H1 (cell line): ENCODE measurements at regions not wholly inside any gene's neighbourhood (a gene's known extent, or its start where the extent isn't known, plus 50 kb on each side); places are given as distances from the start of the nearest gene placed in this dataset.

Experiments
- CTCF ChIA-PET: fragments of 300-600 bp; sonication (Branson Sonifier 250); formaldehyde crosslinking; loops from one replicate; lab custom pipeline; 2021; ENCODE audit not compliant: partially characterized antibody; lab: Charles Lee
- POLR2A ChIA-PET: fragments of 300-600 bp; sonication (Branson Sonifier 250); formaldehyde crosslinking; loops from one replicate; lab custom pipeline; 2021; ENCODE audit warnings: inconsistent platforms; ENCODE audit not compliant: partially characterized antibody; lab: Charles Lee
- DNase-seq, 2 experiments: peaks; one replicate each; pipeline versions ENCODE4 v3.0.0 to v3.0.0-alpha.2; 2010 to 2022; ENCODE audit warnings: low spot score in 2 of 2, low read depth in 1 of 2, mixed read lengths in 1 of 2
- FAIRE-seq: peaks from 2 replicates; lab custom pipeline; 2011; peaks lifted over from hg19 to GRCh38; lab: Jason Lieb, UNC
- H2AFZ ChIP-seq: 2 replicates; pipeline ENCODE4 v1.8.1; 2012; ENCODE audit warnings: low read length, inconsistent platforms
- H2AK5ac ChIP-seq: 2 replicates; pipeline ENCODE4 v1.6.1; 2013; ENCODE audit warnings: low read depth, low read length
- H2BK120ac ChIP-seq: replicated peaks from 2 replicates; pipeline ENCODE3; 2013; ENCODE audit warnings: low read depth, low read length, inconsistent platforms
- H2BK12ac ChIP-seq: 2 replicates; pipeline ENCODE4 v1.6.1; 2013; ENCODE audit warnings: low read depth, low read length
- H2BK15ac ChIP-seq: 2 replicates; pipeline ENCODE4 v1.6.1; 2013; ENCODE audit warnings: low read length
- H2BK20ac ChIP-seq: 2 replicates; pipeline ENCODE4 v1.6.1; 2013; ENCODE audit warnings: low read length
- H2BK5ac ChIP-seq: 2 replicates; pipeline ENCODE4 v1.6.1; 2013; ENCODE audit warnings: low read depth, low read length
- H3K14ac ChIP-seq: 2 replicates; pipeline ENCODE4 v1.6.1; 2013; ENCODE audit warnings: inconsistent platforms; ENCODE audit not compliant: insufficient read length
- H3K18ac ChIP-seq: 2 replicates; pipeline ENCODE4 v1.6.1; 2013; ENCODE audit warnings: low read length; ENCODE audit errors: extremely low read depth
- H3K23ac ChIP-seq: 2 replicates; pipeline ENCODE4 v1.6.1; 2013; ENCODE audit warnings: inconsistent platforms; ENCODE audit not compliant: insufficient read length
- H3K23me2 ChIP-seq: 2 replicates; pipeline ENCODE4 v1.6.1; 2013; ENCODE audit warnings: low read depth, low read length
- H3K27ac ChIP-seq: 2 replicates; pipeline ENCODE4 v1.6.1; 2011; ENCODE audit warnings: low read depth, low read length, inconsistent platforms
- H3K27me3 ChIP-seq, 4 experiments: replicated peaks in 1 of 4; 1 replicate in 1 of 4; 2 replicates in 3 of 4; pipeline versions ENCODE4 v1.6.1 to v1.8.1; 2011 to 2013; ENCODE audit warnings: low read length in 3 of 4, mild to moderate bottlenecking in 3 of 4, inconsistent platforms in 2 of 4, mixed read lengths in 2 of 4, moderate library complexity in 1 of 4; ENCODE audit not compliant: control insufficient read depth in 3 of 4, insufficient read depth in 3 of 4; ENCODE audit errors: extremely low read depth in 1 of 4
- H3K36me3 ChIP-seq, 4 experiments: 2 replicates each; pipeline versions ENCODE4 v1.6.1 to v1.8.1; 2011 to 2013; ENCODE audit warnings: mild to moderate bottlenecking in 4 of 4, low read length in 3 of 4, moderate library complexity in 2 of 4, control low read depth in 1 of 4, inconsistent platforms in 1 of 4; ENCODE audit not compliant: insufficient read depth in 4 of 4, control insufficient read depth in 2 of 4
- H3K4ac ChIP-seq: replicated peaks from 2 replicates; pipeline ENCODE3; 2013; ENCODE audit warnings: low read length, low read depth, mixed read lengths, inconsistent platforms; ENCODE audit not compliant: insufficient read length
- H3K4me1 ChIP-seq, 4 experiments: replicated peaks in 1 of 4; 1 replicate in 1 of 4; 2 replicates in 3 of 4; pipeline versions ENCODE4 v1.6.1 to v1.8.1; 2011 to 2013; ENCODE audit warnings: low read length in 3 of 4, inconsistent platforms in 2 of 4, mixed read lengths in 1 of 4; ENCODE audit not compliant: insufficient read depth in 4 of 4, control insufficient read depth in 3 of 4
- H3K4me2 ChIP-seq, 2 experiments: 2 replicates each; pipeline versions ENCODE4 v1.6.1 to v1.8.1; 2011 to 2013; ENCODE audit warnings: low read depth in 2 of 2, low read length in 2 of 2, control low read depth in 1 of 2, inconsistent platforms in 1 of 2, mild to moderate bottlenecking in 1 of 2; ENCODE audit not compliant: insufficient read depth in 1 of 2
- H3K4me3 ChIP-seq, 4 experiments: fragments of 200-600, 300-600 bp in 1 of 4; sonication (generic), shearing (Covaris generic), sonication (Bioruptor Twin) in 1 of 4; 2 replicates each; pipeline versions ENCODE4 v1.5.1 to v1.8.1; 2011 to 2016; ENCODE audit warnings: low read length in 4 of 4, low read depth in 3 of 4, control low read depth in 2 of 4, inconsistent platforms in 2 of 4, mild to moderate bottlenecking in 2 of 4, mixed read lengths in 1 of 4, moderate library complexity in 1 of 4; ENCODE audit not compliant: insufficient read depth in 2 of 4; ENCODE audit errors: extremely low read depth in 1 of 4
- H3K56ac ChIP-seq: replicated peaks from 2 replicates; pipeline ENCODE3; 2013; ENCODE audit warnings: low read depth, mild to moderate bottlenecking, mixed read lengths, low read length, inconsistent platforms; ENCODE audit not compliant: insufficient read length
- H3K79me1 ChIP-seq: 2 replicates; pipeline ENCODE4 v1.6.1; 2013; ENCODE audit warnings: low read depth, low read length, control low read depth
- H3K79me2 ChIP-seq, 2 experiments: 2 replicates each; pipeline versions ENCODE4 v1.6.1 to v1.8.1; 2012 to 2013; ENCODE audit warnings: low read length in 2 of 2, mild to moderate bottlenecking in 2 of 2, inconsistent platforms in 1 of 2; ENCODE audit not compliant: insufficient read depth in 2 of 2, control insufficient read depth in 1 of 2
- H3K9ac ChIP-seq, 4 experiments: replicated peaks in 1 of 4; 1 replicate in 1 of 4; 2 replicates in 3 of 4; pipeline versions ENCODE4 v1.6.1 to v1.8.1; 2011 to 2013; ENCODE audit warnings: low read depth in 3 of 4, low read length in 3 of 4, control low read depth in 2 of 4, mild to moderate bottlenecking in 2 of 4, moderate library complexity in 2 of 4, inconsistent platforms in 1 of 4; ENCODE audit errors: extremely low read depth in 1 of 4
- H3K9me3 ChIP-seq, 2 experiments: 2 replicates each; pipeline versions ENCODE4 v1.6.1 to v1.8.1; 2012 to 2013; ENCODE audit warnings: mild to moderate bottlenecking in 2 of 2, moderate library complexity in 2 of 2, control low read depth in 1 of 2, inconsistent platforms in 1 of 2, low read depth in 1 of 2, low read length in 1 of 2, mixed read lengths in 1 of 2; ENCODE audit not compliant: insufficient read depth in 2 of 2
- H4K20me1 ChIP-seq, 2 experiments: replicated peaks in 1 of 2; 2 replicates each; pipeline versions ENCODE3 to v1.8.1; 2011 to 2013; ENCODE audit warnings: inconsistent platforms in 2 of 2, low read length in 2 of 2, mild to moderate bottlenecking in 1 of 2; ENCODE audit not compliant: insufficient read depth in 2 of 2, control insufficient read depth in 1 of 2
- H4K5ac ChIP-seq: 2 replicates; pipeline ENCODE4 v1.6.1; 2013; ENCODE audit warnings: low read length, low read depth, mixed read lengths, inconsistent platforms; ENCODE audit not compliant: insufficient read length
- H4K8ac ChIP-seq: 2 replicates; pipeline ENCODE4 v1.8.0; 2013; ENCODE audit warnings: mild to moderate bottlenecking, moderate library complexity, low read length, inconsistent platforms; ENCODE audit not compliant: insufficient read depth; ENCODE audit errors: extremely low read depth
- H4K91ac ChIP-seq: replicated peaks from 2 replicates; pipeline ENCODE3; 2013; ENCODE audit warnings: low read length, mixed read lengths, inconsistent platforms; ENCODE audit not compliant: insufficient read length
- ASH2L ChIP-seq: fragments of 200-600, 300-600 bp; sonication (generic); IDR thresholded peaks from one replicate; pipeline ENCODE4 v1.7.1; 2017; ENCODE audit warnings: low read length
- EGR1 ChIP-seq: IDR thresholded peaks from 2 replicates; pipeline ENCODE4 v1.6.1; 2011; ENCODE audit warnings: low read depth, low read length, borderline replicate concordance
- SP1 ChIP-seq: IDR thresholded peaks from 2 replicates; pipeline ENCODE4 v1.6.1; 2011; ENCODE audit warnings: low read depth, low read length
- WGBS, 2 experiments: shearing (Covaris generic) in 1 of 2; methylation state at CpG; one replicate each; pipeline versions ENCODE4 v1.1.6 to v1.1.7; 2013 to 2015; ENCODE audit warnings: low lambda C conversion rate in 2 of 2, mixed read lengths in 2 of 2, inconsistent platforms in 1 of 2, low coverage in 1 of 2, missing lambda C conversion rate in 1 of 2; ENCODE audit not compliant: insufficient replicate concordance in 2 of 2, insufficient coverage in 1 of 2, insufficient read length in 1 of 2; ENCODE audit errors: extremely low coverage in 1 of 2, missing lambda C conversion rate in 1 of 2; 5-methylcytosine and 5-hydroxymethylcytosine counted together
- TF ChIP-seq, protein P1 (sequence below): IDR thresholded peaks from 2 replicates; pipeline ENCODE4 v1.6.1; 2012; ENCODE audit warnings: inconsistent platforms
- TF ChIP-seq, protein P2 (sequence below): IDR thresholded peaks from 2 replicates; pipeline ENCODE4 v1.6.1; 2012; ENCODE audit warnings: inconsistent platforms

DNA sequence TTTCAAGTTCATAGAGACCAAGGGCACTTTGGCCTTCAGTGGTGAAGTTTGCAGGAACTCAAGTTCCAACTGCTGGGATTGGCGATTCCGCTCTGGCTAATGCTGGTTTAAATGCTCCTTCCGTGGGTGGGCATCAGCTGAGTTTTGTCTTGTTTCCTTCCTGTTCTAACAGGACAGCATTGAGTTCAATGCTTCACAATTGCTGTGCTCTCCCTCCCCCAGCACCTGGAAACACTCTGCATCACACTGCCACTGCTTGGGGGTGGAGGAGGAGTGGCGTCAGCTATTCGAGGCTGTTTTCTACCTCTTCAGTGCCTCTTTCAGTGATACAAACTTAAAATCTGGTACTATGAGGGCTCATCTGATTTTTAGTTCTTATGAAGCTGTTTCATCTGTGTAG lies 634.9 kb downstream of the FSCB start:
- H4K91ac ChIP-seq, result peak overlapping the region; percentile 61
- H3K79me1 ChIP-seq, result no peaks in the 10 kb centered on the region
- no peaks in the 10 kb centered on the region for H4K20me1 ChIP-seq
- WGBS, 2 experiments, result 58% methylated on average over 5 of the region's 5 CpGs; no CpG with 5 or more reads in 1 of the 2 experiments
- H3K9me3 ChIP-seq, result no peaks in the 10 kb centered on the region
- H3K4me3 ChIP-seq, result peak overlapping the region in 1 of 4 experiments; percentile 12; a peak in 1 of 8 replicates
- TF ChIP-seq EGR1 (no peak), SP1 (peak; percentile 78), ASH2L (peak; percentile 76)
- TF ChIP-seq, protein P1, sequence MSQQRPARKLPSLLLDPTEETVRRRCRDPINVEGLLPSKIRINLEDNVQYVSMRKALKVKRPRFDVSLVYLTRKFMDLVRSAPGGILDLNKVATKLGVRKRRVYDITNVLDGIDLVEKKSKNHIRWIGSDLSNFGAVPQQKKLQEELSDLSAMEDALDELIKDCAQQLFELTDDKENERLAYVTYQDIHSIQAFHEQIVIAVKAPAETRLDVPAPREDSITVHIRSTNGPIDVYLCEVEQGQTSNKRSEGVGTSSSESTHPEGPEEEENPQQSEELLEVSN, result peak; percentile 71
- TF ChIP-seq, protein P2, sequence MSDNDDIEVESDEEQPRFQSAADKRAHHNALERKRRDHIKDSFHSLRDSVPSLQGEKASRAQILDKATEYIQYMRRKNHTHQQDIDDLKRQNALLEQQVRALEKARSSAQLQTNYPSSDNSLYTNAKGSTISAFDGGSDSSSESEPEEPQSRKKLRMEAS, result 0 out of 2 replicates have a peak, but pooled peaks have one; percentile 46
- H3K4ac ChIP-seq, result no peak overlapping the region
- peaks cover 2 to 15% (median 8%) of the 10 kb centered on the region in 4 experiments; a peak in 6 of 7 replicates for H3K4me1 ChIP-seq
- H3K23me2 ChIP-seq, result no peaks in the 10 kb centered on the region
- peak overlapping the region; percentile 86 for H2BK120ac ChIP-seq
- DNase-seq (peak in 1 of 2 experiments; percentile 34), FAIRE-seq (peak; percentile 68)
- peak overlapping the region; percentile 60; the same call in 1 of the 2 replicates for H3K27ac ChIP-seq
- H3K9ac ChIP-seq, result no peak overlapping the region
- H3K14ac ChIP-seq, result no peak overlapping the region
- no peaks in the 10 kb centered on the region for H3K27me3 ChIP-seq
- H2BK12ac ChIP-seq, result peak overlapping the region; percentile 99
- H3K23ac ChIP-seq, result no peak overlapping the region
- ChIA-PET POLR2A (no interaction called here), CTCF (interaction anchor here (1.8 to 2.8 kb wide), 2 partner anchors 22 to 815 kb away, joined by 3 to 13 read pairs; no protein-coding TSS in a partner anchor)
- no peak overlapping the region; the same call in 1 of the 2 replicates for H4K8ac ChIP-seq
- H2BK15ac ChIP-seq, result no peak overlapping the region
- H2BK20ac ChIP-seq, result peak overlapping the region; percentile 56; the same call in 1 of the 2 replicates
- H2BK5ac ChIP-seq, result peak overlapping the region; percentile 92
- H4K5ac ChIP-seq, result peak overlapping the region; percentile 16
- H2AK5ac ChIP-seq, result peak overlapping the region; percentile 97; the same call in 1 of the 2 replicates
- H2AFZ ChIP-seq, result peak overlapping the region; percentile 54
- H3K4me2 ChIP-seq, result peak overlapping the region; percentile 8 to 60; a peak in 2 of 4 replicates
- no peaks in the 10 kb centered on the region for H3K79me2 ChIP-seq
- no peak overlapping the region; the same call in 1 of the 2 replicates for H3K18ac ChIP-seq
- peak overlapping the region; percentile 65 for H3K56ac ChIP-seq
- H3K36me3 ChIP-seq, result no peaks in the 10 kb centered on the region
